HepG2 (cell line): ENCODE measurements at regions not wholly inside any gene's neighbourhood (a gene's known extent, or its start where the extent isn't known, plus 50 kb on each side); places are given as distances from the start of the nearest gene placed in this dataset.

ENCODE experiments used
- CCAR2 ChIP-seq: fragments of 200-400 bp; formaldehyde crosslinking; optimal IDR thresholded peaks from 2 replicates; pipeline ENCODE3; 2018; ENCODE audit warnings: low read depth, mild to moderate bottlenecking, low read length, moderate library complexity
- ESRRA ChIP-seq: sonication (generic); formaldehyde crosslinking; IDR thresholded peaks from 2 replicates; pipeline ENCODE4 v1.5.1; 2020; ENCODE audit warnings: mild to moderate bottlenecking, low read depth, missing genetic modification reagents
- FOXJ3 ChIP-seq: sonication (generic); formaldehyde crosslinking; IDR thresholded peaks from 2 replicates; pipeline ENCODE4 v1.4.0; 2020; ENCODE audit warnings: missing genetic modification reagents, mild to moderate bottlenecking, borderline replicate concordance
- HMG20A ChIP-seq: IDR thresholded peaks from 2 replicates; pipeline ENCODE4 v1.6.1; 2016; ENCODE audit warnings: borderline replicate concordance
- HOXA5 ChIP-seq: sonication (generic); formaldehyde crosslinking; IDR thresholded peaks from 2 replicates; pipeline ENCODE4 v1.4.0; 2020; ENCODE audit warnings: missing genetic modification reagents
- JARID2 ChIP-seq: sonication (generic); formaldehyde crosslinking; IDR thresholded peaks from 2 replicates; pipeline ENCODE4 v1.8.1; 2023; ENCODE audit warnings: missing genetic modification reagents, inconsistent platforms; ENCODE audit not compliant: insufficient replicate concordance
- MEF2D ChIP-seq: sonication (generic); formaldehyde crosslinking; IDR thresholded peaks from 2 replicates; pipeline ENCODE4 v1.5.1; 2020; ENCODE audit warnings: mild to moderate bottlenecking, missing genetic modification reagents
- MXD1 ChIP-seq: sonication (generic); formaldehyde crosslinking; IDR thresholded peaks from 2 replicates; pipeline ENCODE4 v1.4.0; 2020; ENCODE audit warnings: mild to moderate bottlenecking, missing genetic modification reagents
- PAXIP1 ChIP-seq: sonication (generic); formaldehyde crosslinking; conservative IDR thresholded peaks from 2 replicates; pipeline ENCODE4 v1.4.0; 2020; ENCODE audit warnings: mild to moderate bottlenecking, missing genetic modification reagents, moderate library complexity
- SRSF1 ChIP-seq: fragments of 200-400 bp; formaldehyde crosslinking; optimal IDR thresholded peaks from 2 replicates; pipeline ENCODE3; 2017; ENCODE audit warnings: mild to moderate bottlenecking, low read depth, low read length, moderate library complexity
- TSC22D2 ChIP-seq: sonication (generic); formaldehyde crosslinking; IDR thresholded peaks from 2 replicates; pipeline ENCODE4 v1.5.1; 2020; ENCODE audit warnings: missing genetic modification reagents, mild to moderate bottlenecking, borderline replicate concordance
- ZNF30 ChIP-seq: sonication (generic); formaldehyde crosslinking; IDR thresholded peaks from 2 replicates; pipeline ENCODE4 v1.5.0; 2020; ENCODE audit warnings: mild to moderate bottlenecking, missing genetic modification reagents
- ZNF343 ChIP-seq: sonication (generic); formaldehyde crosslinking; IDR thresholded peaks from 2 replicates; pipeline ENCODE4 v1.4.0; 2020; ENCODE audit warnings: mild to moderate bottlenecking, missing genetic modification reagents
- ZNF460 ChIP-seq: sonication (generic); formaldehyde crosslinking; IDR thresholded peaks from 2 replicates; pipeline ENCODE4 v1.5.1; 2020; ENCODE audit warnings: missing genetic modification reagents, mild to moderate bottlenecking, borderline replicate concordance
- ZNF567 ChIP-seq: sonication (generic); formaldehyde crosslinking; IDR thresholded peaks from 2 replicates; pipeline ENCODE4 v1.8.1; 2023; ENCODE audit warnings: mild to moderate bottlenecking, missing genetic modification reagents, borderline replicate concordance
- ZNF598 ChIP-seq: sonication (generic); formaldehyde crosslinking; IDR thresholded peaks from 2 replicates; pipeline ENCODE4 v1.5.1; 2020; ENCODE audit warnings: mild to moderate bottlenecking, missing genetic modification reagents, borderline replicate concordance
- TF ChIP-seq, protein P1 (sequence below): sonication (generic); formaldehyde crosslinking; IDR thresholded peaks from 2 replicates; pipeline ENCODE4 v1.4.0; 2020; ENCODE audit warnings: missing genetic modification reagents, mild to moderate bottlenecking, borderline replicate concordance
- TF ChIP-seq, protein P2 (sequence below): sonication (generic); formaldehyde crosslinking; IDR thresholded peaks from 2 replicates; pipeline ENCODE4 v1.4.0; 2020; ENCODE audit warnings: missing genetic modification reagents, borderline replicate concordance

GRCh38 chr10:33986515-33986914 is 652.0 kb upstream of the NRP1 start (continued):
- TF ChIP-seq ESRRA (CRISPR knock-in tag) (no peak), ZNF567 (CRISPR knock-in tag) (no peak), MEF2D (CRISPR knock-in tag) (no peak), SRSF1 (no peak), TSC22D2 (CRISPR knock-in tag) (no peak), ZNF343 (CRISPR knock-in tag) (no peak), MXD1 (no peak), JARID2 (no peak), HOXA5 (CRISPR knock-in tag) (no peak), HMG20A (CRISPR knock-in tag) (0 out of 2 replicates have a peak, but pooled peaks have one; percentile 33), PAXIP1 (CRISPR knock-in tag) (0 out of 2 replicates have a peak, but pooled peaks have one; percentile 22), FOXJ3 (CRISPR knock-in tag) (no peak), ZNF460 (CRISPR knock-in tag) (no peak), CCAR2 (no peak), ZNF598 (CRISPR knock-in tag) (no peak), ZNF30 (no peak)
- TF ChIP-seq, protein P1, sequence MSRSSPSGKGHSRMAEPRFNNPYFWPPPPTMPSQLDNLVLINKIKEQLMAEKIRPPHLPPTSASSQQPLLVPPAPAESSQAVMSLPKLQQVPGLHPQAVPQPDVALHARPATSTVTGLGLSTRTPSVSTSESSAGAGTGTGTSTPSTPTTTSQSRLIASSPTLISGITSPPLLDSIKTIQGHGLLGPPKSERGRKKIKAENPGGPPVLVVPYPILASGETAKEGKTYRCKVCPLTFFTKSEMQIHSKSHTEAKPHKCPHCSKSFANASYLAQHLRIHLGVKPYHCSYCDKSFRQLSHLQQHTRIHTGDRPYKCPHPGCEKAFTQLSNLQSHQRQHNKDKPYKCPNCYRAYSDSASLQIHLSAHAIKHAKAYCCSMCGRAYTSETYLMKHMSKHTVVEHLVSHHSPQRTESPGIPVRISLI (CRISPR knock-in tag) = peak; percentile 35; the same call in 1 of the 2 replicates
- TF ChIP-seq, protein P2, sequence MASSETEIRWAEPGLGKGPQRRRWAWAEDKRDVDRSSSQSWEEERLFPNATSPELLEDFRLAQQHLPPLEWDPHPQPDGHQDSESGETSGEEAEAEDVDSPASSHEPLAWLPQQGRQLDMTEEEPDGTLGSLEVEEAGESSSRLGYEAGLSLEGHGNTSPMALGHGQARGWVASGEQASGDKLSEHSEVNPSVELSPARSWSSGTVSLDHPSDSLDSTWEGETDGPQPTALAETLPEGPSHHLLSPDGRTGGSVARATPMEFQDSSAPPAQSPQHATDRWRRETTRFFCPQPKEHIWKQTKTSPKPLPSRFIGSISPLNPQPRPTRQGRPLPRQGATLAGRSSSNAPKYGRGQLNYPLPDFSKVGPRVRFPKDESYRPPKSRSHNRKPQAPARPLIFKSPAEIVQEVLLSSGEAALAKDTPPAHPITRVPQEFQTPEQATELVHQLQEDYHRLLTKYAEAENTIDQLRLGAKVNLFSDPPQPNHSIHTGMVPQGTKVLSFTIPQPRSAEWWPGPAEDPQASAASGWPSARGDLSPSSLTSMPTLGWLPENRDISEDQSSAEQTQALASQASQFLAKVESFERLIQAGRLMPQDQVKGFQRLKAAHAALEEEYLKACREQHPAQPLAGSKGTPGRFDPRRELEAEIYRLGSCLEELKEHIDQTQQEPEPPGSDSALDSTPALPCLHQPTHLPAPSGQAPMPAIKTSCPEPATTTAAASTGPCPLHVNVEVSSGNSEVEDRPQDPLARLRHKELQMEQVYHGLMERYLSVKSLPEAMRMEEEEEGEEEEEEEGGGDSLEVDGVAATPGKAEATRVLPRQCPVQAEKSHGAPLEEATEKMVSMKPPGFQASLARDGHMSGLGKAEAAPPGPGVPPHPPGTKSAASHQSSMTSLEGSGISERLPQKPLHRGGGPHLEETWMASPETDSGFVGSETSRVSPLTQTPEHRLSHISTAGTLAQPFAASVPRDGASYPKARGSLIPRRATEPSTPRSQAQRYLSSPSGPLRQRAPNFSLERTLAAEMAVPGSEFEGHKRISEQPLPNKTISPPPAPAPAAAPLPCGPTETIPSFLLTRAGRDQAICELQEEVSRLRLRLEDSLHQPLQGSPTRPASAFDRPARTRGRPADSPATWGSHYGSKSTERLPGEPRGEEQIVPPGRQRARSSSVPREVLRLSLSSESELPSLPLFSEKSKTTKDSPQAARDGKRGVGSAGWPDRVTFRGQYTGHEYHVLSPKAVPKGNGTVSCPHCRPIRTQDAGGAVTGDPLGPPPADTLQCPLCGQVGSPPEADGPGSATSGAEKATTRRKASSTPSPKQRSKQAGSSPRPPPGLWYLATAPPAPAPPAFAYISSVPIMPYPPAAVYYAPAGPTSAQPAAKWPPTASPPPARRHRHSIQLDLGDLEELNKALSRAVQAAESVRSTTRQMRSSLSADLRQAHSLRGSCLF (CRISPR knock-in tag) = no peak
